Body of pancreas (tissue), 4 donors: ENCODE measurements at regions not wholly inside any gene's neighbourhood (a gene's known extent, or its start where the extent isn't known, plus 50 kb on each side); places are given as distances from the start of the nearest gene placed in this dataset.

Experiments used
- CTCF ChIP-seq, 7 experiments: fragments of 450-650 bp in 4 of 7; fragments of 200-600 bp in 3 of 7; sonication (generic) in 3 of 7; IDR thresholded peaks; one replicate each; pipeline ENCODE4 v1.5.1; 2016 to 2019; ENCODE audit warnings: antibody characterized with exemption in 7 of 7
- POLR2A ChIP-seq, 3 donors: fragments of 450-650 bp; IDR thresholded peaks; one replicate each; pipeline ENCODE4 v1.6.1; 2016; ENCODE audit warnings: antibody characterized with exemption in 3 of 3, mild to moderate bottlenecking in 2 of 3

- TF ChIP-seq CTCF (IDR thresholded peaks at IDR 0.05) (no peak), POLR2A (IDR thresholded peaks at IDR 0.05) (no peak)
Observed at GRCh38 chr6:164996838-164997237, 312.6 kb downstream of the C6orf118 start.
